B cell (primary cell): ENCODE measurements at regions not wholly inside any gene's neighbourhood (a gene's known extent, or its start where the extent isn't known, plus 50 kb on each side); places are given as distances from the start of the nearest gene placed in this dataset.

Source experiments
- CTCF ChIP-seq: fragments of 200-600 bp; IDR thresholded peaks from one replicate; pipeline ENCODE4 v1.8.0; 2022; ENCODE audit warnings: antibody characterized with exemption, mild to moderate bottlenecking
- EZH2 ChIP-seq: IDR thresholded peaks from 2 replicates; pipeline ENCODE4 v1.6.1; 2012; ENCODE audit warnings: borderline replicate concordance, low read depth, mild to moderate bottlenecking, moderate library complexity, low read length; ENCODE audit not compliant: insufficient read depth, poor library complexity, severe bottlenecking

GRCh38 chr15:61387675-61388074 is 158.6 kb upstream of the RORA start:
- TF ChIP-seq CTCF, result no peak
- TF ChIP-seq EZH2, result no peak
